IMR-90 (cell line): ENCODE measurements at regions not wholly inside any gene's neighbourhood (a gene's known extent, or its start where the extent isn't known, plus 50 kb on each side); places are given as distances from the start of the nearest gene placed in this dataset.
"Not testable (repeated sequence)": the region's sequence is repeated elsewhere in the genome, so short reads cannot be mapped to it uniquely, and the experiment has no call there.

Experiments
- CTCF ChIP-seq: conservative IDR thresholded peaks from 2 replicates; pipeline ENCODE4 v1.5.1; 2012; ENCODE audit warnings: mild to moderate bottlenecking, low read depth, low read length, improper control_type of control experiment
- MAFK ChIP-seq: IDR thresholded peaks from 2 replicates; pipeline ENCODE4 v1.6.1; 2012; ENCODE audit warnings: low read depth, low read length, improper control_type of control experiment
- POLR2A ChIP-seq: IDR thresholded peaks from 2 replicates; pipeline ENCODE4 v1.6.1; 2012; ENCODE audit warnings: mild to moderate bottlenecking, low read depth, low read length

- not testable (repeated sequence) for TF ChIP-seq CTCF, POLR2A, MAFK
These were observed 76.7 kb upstream of the ZNF195 start for GRCh38 chr11:3455666-3456065.
